Natural killer cell treated with Interleukin-12 subunit alpha and Interleukin-12 subunit beta and Interleukin-15 and Interleukin-18, amount 100 ng/mL, for 72 hours (primary cell): ENCODE measurements at regions not wholly inside any gene's neighbourhood (a gene's known extent, or its start where the extent isn't known, plus 50 kb on each side); places are given as distances from the start of the nearest gene placed in this dataset.
A peak's percentile ranks its signal among the peaks of the same experiment; 100 is the strongest.

Source experiments
- ATAC-seq, 2 donors: fragments of 150-1000 bp; cut with Tn5 transposase in 1 of 2; sonication (Bioruptor Pico), chemical (Tn5 transposase) in 1 of 2; 2 replicates each; pipeline ENCODE4 v1.10.0; 2021
- DNase-seq: peaks from one replicate; pipeline ENCODE4 v3.0.0; 2022; ENCODE audit warnings: low spot score
- H3K27ac Mint-ChIP-seq, 2 donors: 1 replicate in 1 of 2; 2 replicates in 1 of 2; pipeline ENCODE4 v1.8.0; 2022; ENCODE audit warnings: mixed read lengths in 2 of 2, mild to moderate bottlenecking in 1 of 2, moderate library complexity in 1 of 2
- H3K27me3 Mint-ChIP-seq, 2 donors: 1 replicate in 1 of 2; 2 replicates in 1 of 2; pipeline ENCODE4 v1.8.0; 2022; ENCODE audit warnings: mixed read lengths in 2 of 2
- H3K36me3 Mint-ChIP-seq: one replicate; pipeline ENCODE4 v1.8.0; 2022; ENCODE audit warnings: mixed read lengths
- H3K4me1 Mint-ChIP-seq, 2 donors: 1 replicate in 1 of 2; 2 replicates in 1 of 2; pipeline ENCODE4 v1.8.0; 2022; ENCODE audit warnings: low read depth in 2 of 2, mixed read lengths in 2 of 2, mild to moderate bottlenecking in 1 of 2
- H3K4me3 Mint-ChIP-seq: one replicate; pipeline ENCODE4 v1.8.0; 2022; ENCODE audit warnings: mixed read lengths
- H3K9me3 Mint-ChIP-seq: 2 replicates; pipeline ENCODE4 v1.8.0; 2022; ENCODE audit warnings: mixed read lengths

GRCh38 chr17:73729101-73729500, 84.9 kb upstream of the SDK2 start:
- H3K27me3 Mint-ChIP-seq: peaks cover 47 to 60% of the 10 kb centered on the region in 2 donors
- H3K36me3 Mint-ChIP-seq: peaks cover 12% of the 10 kb centered on the region
- DNase-seq (no peak), ATAC-seq (peak; percentile 50 to 61)
- no peak overlapping the region for H3K4me3 Mint-ChIP-seq
- H3K9me3 Mint-ChIP-seq: peaks cover 4% of the 10 kb centered on the region
- H3K27ac Mint-ChIP-seq: no peak overlapping the region
- H3K4me1 Mint-ChIP-seq: peaks cover 7 to 9% of the 10 kb centered on the region in 2 donors

- Mint-ChIP-seq H3K36me3 (peaks cover 12% of the 10 kb centered on the region), H3K27ac (no peak overlapping the region), H3K27me3 (peaks cover 64 to 77% of the 10 kb centered on the region in 2 donors), H3K4me3 (no peak overlapping the region), H3K4me1 (peaks cover 7 to 9% of the 10 kb centered on the region in 2 donors), H3K9me3 (peaks cover 4% of the 10 kb centered on the region)
- DNase-seq (no peak), ATAC-seq (no peak)
Measured at GRCh38 chr17:73731733-73732132, 87.5 kb upstream of the SDK2 start.

GRCh38 chr17:73733517-73733916, 89.3 kb upstream of the SDK2 start:
- Mint-ChIP-seq H3K27ac (no peak overlapping the region), H3K27me3 (peaks cover 57 to 77% of the 10 kb centered on the region in 2 donors), H3K4me1 (peaks cover 7 to 9% of the 10 kb centered on the region in 2 donors), H3K9me3 (peaks cover 4% of the 10 kb centered on the region), H3K36me3 (peaks cover 12% of the 10 kb centered on the region), H3K4me3 (no peak overlapping the region)
- no peak for DNase-seq
- no peak for ATAC-seq

GRCh38 chr17:73735245-73735644, 91.0 kb upstream of the SDK2 start:
- ATAC-seq: no peak
- no peak for DNase-seq
- Mint-ChIP-seq H3K27ac (no peak overlapping the region), H3K4me3 (no peak overlapping the region), H3K9me3 (no peaks in the 10 kb centered on the region), H3K27me3 (peaks cover 51 to 63% of the 10 kb centered on the region in 2 donors), H3K36me3 (peaks cover 12% of the 10 kb centered on the region), H3K4me1 (no peaks in the 10 kb centered on the region)

- ATAC-seq (no peak), DNase-seq (no peak)
- Mint-ChIP-seq H3K4me1 (peaks cover 0 to 6% of the 10 kb centered on the region in 2 donors), H3K4me3 (no peak overlapping the region), H3K27me3 (peaks cover 23 to 27% of the 10 kb centered on the region in 2 donors), H3K27ac (no peak overlapping the region), H3K36me3 (no peaks in the 10 kb centered on the region), H3K9me3 (no peaks in the 10 kb centered on the region)
Measured at GRCh38 chr17:73738751-73739575, 94.7 kb upstream of the SDK2 start.

GRCh38 chr17:73740370-73740769, 96.1 kb upstream of the SDK2 start:
- no peak for ATAC-seq
- Mint-ChIP-seq H3K27ac (peak overlapping the region in 1 of 2 donors; percentile 65), H3K9me3 (no peaks in the 10 kb centered on the region), H3K36me3 (no peaks in the 10 kb centered on the region), H3K27me3 (peaks cover 14 to 22% of the 10 kb centered on the region in 2 donors), H3K4me3 (no peak overlapping the region), H3K4me1 (peaks cover 0 to 6% of the 10 kb centered on the region in 2 donors)
- DNase-seq: no peak

GRCh38 chr17:73742948-73743381, 98.7 kb upstream of the SDK2 start:
- no peak for DNase-seq
- Mint-ChIP-seq H3K27me3 (peaks cover 8% of the 10 kb centered on the region in 2 donors), H3K36me3 (no peaks in the 10 kb centered on the region), H3K9me3 (no peaks in the 10 kb centered on the region), H3K4me3 (no peak overlapping the region), H3K27ac (no peak overlapping the region), H3K4me1 (peaks cover 0 to 6% of the 10 kb centered on the region in 2 donors)
- no peak for ATAC-seq

- ATAC-seq (no peak), DNase-seq (no peak)
- H3K9me3 Mint-ChIP-seq: no peaks in the 10 kb centered on the region
- peaks cover 8% of the 10 kb centered on the region in 2 donors for H3K27me3 Mint-ChIP-seq
- H3K4me1 Mint-ChIP-seq: peaks cover 0 to 6% of the 10 kb centered on the region in 2 donors
- no peak overlapping the region for H3K4me3 Mint-ChIP-seq
- no peaks in the 10 kb centered on the region for H3K36me3 Mint-ChIP-seq
- no peak overlapping the region for H3K27ac Mint-ChIP-seq
Measured at GRCh38 chr17:73743518-73744201, 99.4 kb upstream of the SDK2 start.

GRCh38 chr17:73744411-73744810, 100.2 kb upstream of the SDK2 start:
- no peak overlapping the region for H3K4me3 Mint-ChIP-seq
- H3K27me3 Mint-ChIP-seq: peaks cover 4 to 8% of the 10 kb centered on the region in 2 donors
- no peak overlapping the region for H3K27ac Mint-ChIP-seq
- H3K4me1 Mint-ChIP-seq: peaks cover 0 to 6% of the 10 kb centered on the region in 2 donors
- H3K9me3 Mint-ChIP-seq: no peaks in the 10 kb centered on the region
- no peak for DNase-seq
- H3K36me3 Mint-ChIP-seq: no peaks in the 10 kb centered on the region
- no peak for ATAC-seq

GRCh38 chr17:73746314-73747073, 102.2 kb upstream of the SDK2 start:
- no peak for DNase-seq
- H3K4me3 Mint-ChIP-seq: no peak overlapping the region
- no peak overlapping the region for H3K27ac Mint-ChIP-seq
- peaks cover 4 to 8% of the 10 kb centered on the region in 2 donors for H3K27me3 Mint-ChIP-seq
- no peaks in the 10 kb centered on the region for H3K36me3 Mint-ChIP-seq
- ATAC-seq: no peak
- H3K9me3 Mint-ChIP-seq: no peaks in the 10 kb centered on the region
- no peaks in the 10 kb centered on the region for H3K4me1 Mint-ChIP-seq

- Mint-ChIP-seq H3K27ac (no peak overlapping the region), H3K27me3 (peaks cover 4 to 8% of the 10 kb centered on the region in 2 donors), H3K4me1 (no peaks in the 10 kb centered on the region)
Measured at GRCh38 chr17:73747221-73748002, 103.2 kb upstream of the SDK2 start.

GRCh38 chr17:73748508-73748907, 104.3 kb upstream of the SDK2 start:
- no peaks in the 10 kb centered on the region for H3K4me1 Mint-ChIP-seq
- H3K4me3 Mint-ChIP-seq: no peak overlapping the region

More at GRCh38 chr17:73747221-73748002, 103.2 kb upstream of the SDK2 start:
- no peak for DNase-seq
- Mint-ChIP-seq H3K9me3 (no peaks in the 10 kb centered on the region), H3K4me3 (no peak overlapping the region), H3K36me3 (no peaks in the 10 kb centered on the region)
- no peak for ATAC-seq

GRCh38 chr17:73749337-73749823, 105.1 kb upstream of the SDK2 start:
- H3K4me1 Mint-ChIP-seq: no peaks in the 10 kb centered on the region
- H3K27me3 Mint-ChIP-seq: peaks cover 4 to 8% of the 10 kb centered on the region in 2 donors
- DNase-seq (no peak), ATAC-seq (no peak)
- H3K9me3 Mint-ChIP-seq: no peaks in the 10 kb centered on the region
- no peak overlapping the region for H3K4me3 Mint-ChIP-seq
- no peak overlapping the region for H3K27ac Mint-ChIP-seq
- no peaks in the 10 kb centered on the region for H3K36me3 Mint-ChIP-seq

More at GRCh38 chr17:73748508-73748907, 104.3 kb upstream of the SDK2 start:
- Mint-ChIP-seq H3K9me3 (no peaks in the 10 kb centered on the region), H3K27ac (no peak overlapping the region), H3K36me3 (no peaks in the 10 kb centered on the region), H3K27me3 (peaks cover 4 to 8% of the 10 kb centered on the region in 2 donors)
- ATAC-seq (no peak), DNase-seq (no peak)
